ENCODE measurements at regions not wholly inside any gene's neighbourhood (a gene's known extent, or its start where the extent isn't known, plus 50 kb on each side); places are given as distances from the start of the nearest gene placed in this dataset.

GRCh38 chr15:31228980-31229826 lies 97.4 kb upstream of the KLF13 start:
- H3K4me1 Mint-ChIP-seq (ENCODE audit: low read depth, unreplicated experiment): no peaks in the 10 kb centered on the region
- H3K4me3 Mint-ChIP-seq (ENCODE audit: low read depth, unreplicated experiment): no peak overlapping the region
- no peak overlapping the region for H3K27ac Mint-ChIP-seq (ENCODE audit: unreplicated experiment)
- no peaks in the 10 kb centered on the region for H3K9me3 Mint-ChIP-seq (ENCODE audit: low read depth, unreplicated experiment)
- H3K36me3 Mint-ChIP-seq (ENCODE audit: insufficient read depth, unreplicated experiment): no peaks in the 10 kb centered on the region
- no TSS peak for BruUV-seq (replicated peaks)
- no peak for TF ChIP-seq CTCF (IDR thresholded peaks at IDR 0.05; ENCODE audit: unreplicated experiment)
- CTCF ChIA-PET: no interaction called here
- DNase-seq: peak; percentile 20
- H3K27me3 Mint-ChIP-seq (ENCODE audit: unreplicated experiment): no peaks in the 10 kb centered on the region
- intact Hi-C loops (cut with micrococcal nuclease; ENCODE audit: unreplicated experiment): no loop called here

GRCh38 chr15:31230630-31231485 lies 95.8 kb upstream of the KLF13 start:
- no TSS peak for BruUV-seq (replicated peaks)
- TF ChIP-seq CTCF (IDR thresholded peaks at IDR 0.05; ENCODE audit: unreplicated experiment): no peak
- Mint-ChIP-seq H3K4me1 (ENCODE audit: low read depth, unreplicated experiment) (no peaks in the 10 kb centered on the region), H3K36me3 (ENCODE audit: insufficient read depth, unreplicated experiment) (no peaks in the 10 kb centered on the region), H3K9me3 (ENCODE audit: low read depth, unreplicated experiment) (no peaks in the 10 kb centered on the region), H3K27ac (ENCODE audit: unreplicated experiment) (no peak overlapping the region), H3K27me3 (ENCODE audit: unreplicated experiment) (no peaks in the 10 kb centered on the region), H3K4me3 (ENCODE audit: low read depth, unreplicated experiment) (no peak overlapping the region)
- intact Hi-C loops (cut with micrococcal nuclease; ENCODE audit: unreplicated experiment): no loop called here
- CTCF ChIA-PET: no interaction called here
- DNase-seq: no peak

GRCh38 chr15:31234815-31235214 lies 91.8 kb upstream of the KLF13 start:
- H3K4me3 Mint-ChIP-seq (ENCODE audit: low read depth, unreplicated experiment): no peak overlapping the region
- no TSS peak for BruUV-seq (replicated peaks)
- CTCF ChIA-PET: no interaction called here
- no peaks in the 10 kb centered on the region for H3K27me3 Mint-ChIP-seq (ENCODE audit: unreplicated experiment)
- H3K9me3 Mint-ChIP-seq (ENCODE audit: low read depth, unreplicated experiment): no peaks in the 10 kb centered on the region
- H3K36me3 Mint-ChIP-seq (ENCODE audit: insufficient read depth, unreplicated experiment): no peaks in the 10 kb centered on the region
- H3K27ac Mint-ChIP-seq (ENCODE audit: unreplicated experiment): no peak overlapping the region
- DNase-seq: no peak
- intact Hi-C loops (cut with micrococcal nuclease; ENCODE audit: unreplicated experiment): no loop called here
- no peak for TF ChIP-seq CTCF (IDR thresholded peaks at IDR 0.05; ENCODE audit: unreplicated experiment)
- no peaks in the 10 kb centered on the region for H3K4me1 Mint-ChIP-seq (ENCODE audit: low read depth, unreplicated experiment)

- Mint-ChIP-seq H3K27ac (ENCODE audit: unreplicated experiment) (no peak overlapping the region), H3K9me3 (ENCODE audit: low read depth, unreplicated experiment) (no peaks in the 10 kb centered on the region), H3K36me3 (ENCODE audit: insufficient read depth, unreplicated experiment) (no peaks in the 10 kb centered on the region), H3K27me3 (ENCODE audit: unreplicated experiment) (no peaks in the 10 kb centered on the region), H3K4me1 (ENCODE audit: low read depth, unreplicated experiment) (no peaks in the 10 kb centered on the region), H3K4me3 (ENCODE audit: low read depth, unreplicated experiment) (no peak overlapping the region)
- intact Hi-C loops (cut with micrococcal nuclease; ENCODE audit: unreplicated experiment): no loop called here
- no peak for DNase-seq
- CTCF ChIA-PET: no interaction called here
- no peak for TF ChIP-seq CTCF (IDR thresholded peaks at IDR 0.05; ENCODE audit: unreplicated experiment)
- BruUV-seq (replicated peaks): no TSS peak
Measured at GRCh38 chr15:31235311-31236183, 91.1 kb upstream of the KLF13 start.
